Type B pancreatic cell (in vitro differentiated cells): ENCODE measurements at regions not wholly inside any gene's neighbourhood (a gene's known extent, or its start where the extent isn't known, plus 50 kb on each side); places are given as distances from the start of the nearest gene placed in this dataset.

Source experiments
- DNase-seq: peaks from one replicate; pipeline ENCODE4 v3.0.0; 2021; ENCODE audit warnings: mixed read lengths; ENCODE audit not compliant: unreplicated experiment; ENCODE audit errors: extremely low spot score
- H3K27ac Mint-ChIP-seq: 2 replicates; pipeline ENCODE4 v1.8.0; 2021; ENCODE audit warnings: mild to moderate bottlenecking, mixed read lengths
- H3K27me3 Mint-ChIP-seq: 2 replicates; pipeline ENCODE4 v1.8.0; 2021; ENCODE audit warnings: mixed read lengths
- H3K36me3 Mint-ChIP-seq: 2 replicates; pipeline ENCODE4 v1.8.0; 2021; ENCODE audit warnings: mixed read lengths
- H3K4me1 Mint-ChIP-seq: one replicate; pipeline ENCODE4 v1.8.0; 2021; ENCODE audit warnings: mixed read lengths; ENCODE audit not compliant: unreplicated experiment
- H3K4me3 Mint-ChIP-seq: 2 replicates; pipeline ENCODE4 v1.8.0; 2021; ENCODE audit warnings: mild to moderate bottlenecking, mixed read lengths
- H3K9me3 Mint-ChIP-seq: 2 replicates; pipeline ENCODE4 v1.8.0; 2021; ENCODE audit warnings: mixed read lengths
- CTCF ChIP-seq: fragments of 200-600 bp; sonication (generic); conservative IDR thresholded peaks from 2 replicates; pipeline ENCODE4 v1.5.0; 2021; ENCODE audit warnings: antibody characterized with exemption, mild to moderate bottlenecking

- H3K27ac Mint-ChIP-seq, result no peak overlapping the region
- H3K9me3 Mint-ChIP-seq, result no peaks in the 10 kb centered on the region
- no peak overlapping the region for H3K4me3 Mint-ChIP-seq
- H3K27me3 Mint-ChIP-seq, result no peaks in the 10 kb centered on the region
- no peaks in the 10 kb centered on the region for H3K36me3 Mint-ChIP-seq
- no peak for DNase-seq
- TF ChIP-seq CTCF, result no peak
- no peaks in the 10 kb centered on the region for H3K4me1 Mint-ChIP-seq
Measured at GRCh38 chr3:132783152-132783551, 60.9 kb upstream of the NPHP3 start.

- no peaks in the 10 kb centered on the region for H3K9me3 Mint-ChIP-seq
- DNase-seq, result no peak
- H3K36me3 Mint-ChIP-seq, result no peaks in the 10 kb centered on the region
- no peak for TF ChIP-seq CTCF
- H3K27ac Mint-ChIP-seq, result no peak overlapping the region
- no peak overlapping the region for H3K4me3 Mint-ChIP-seq
- H3K4me1 Mint-ChIP-seq, result no peaks in the 10 kb centered on the region
- no peaks in the 10 kb centered on the region for H3K27me3 Mint-ChIP-seq
Measured at GRCh38 chr3:132781922-132782321, 59.7 kb upstream of the NPHP3 start.

- no peaks in the 10 kb centered on the region for H3K9me3 Mint-ChIP-seq
- TF ChIP-seq CTCF, result no peak
- H3K4me1 Mint-ChIP-seq, result no peaks in the 10 kb centered on the region
- no peak overlapping the region for H3K27ac Mint-ChIP-seq
- DNase-seq, result no peak
- no peaks in the 10 kb centered on the region for H3K27me3 Mint-ChIP-seq
- H3K4me3 Mint-ChIP-seq, result no peak overlapping the region
- no peaks in the 10 kb centered on the region for H3K36me3 Mint-ChIP-seq
Measured at GRCh38 chr3:132777171-132777570, 55.0 kb upstream of the NPHP3 start.

- no peak overlapping the region for H3K4me3 Mint-ChIP-seq
- no peak for DNase-seq
- H3K4me1 Mint-ChIP-seq, result no peaks in the 10 kb centered on the region
- H3K27ac Mint-ChIP-seq, result no peak overlapping the region
- peaks cover 1% of the 10 kb centered on the region for H3K9me3 Mint-ChIP-seq
- TF ChIP-seq CTCF, result no peak
- H3K27me3 Mint-ChIP-seq, result no peaks in the 10 kb centered on the region
- no peaks in the 10 kb centered on the region for H3K36me3 Mint-ChIP-seq
Measured at GRCh38 chr3:132773071-132773619, 50.9 kb upstream of the NPHP3 start.

- no peak for DNase-seq
- Mint-ChIP-seq H3K36me3 (no peaks in the 10 kb centered on the region), H3K27me3 (no peaks in the 10 kb centered on the region), H3K9me3 (peaks cover 6% of the 10 kb centered on the region), H3K4me3 (no peak overlapping the region), H3K27ac (no peak overlapping the region), H3K4me1 (no peaks in the 10 kb centered on the region)
- no peak for TF ChIP-seq CTCF
Measured at GRCh38 chr3:132772252-132772651, 50.0 kb upstream of the NPHP3 start.
